ENCODE measurements at regions not wholly inside any gene's neighbourhood (a gene's known extent, or its start where the extent isn't known, plus 50 kb on each side); places are given as distances from the start of the nearest gene placed in this dataset.

DNA sequence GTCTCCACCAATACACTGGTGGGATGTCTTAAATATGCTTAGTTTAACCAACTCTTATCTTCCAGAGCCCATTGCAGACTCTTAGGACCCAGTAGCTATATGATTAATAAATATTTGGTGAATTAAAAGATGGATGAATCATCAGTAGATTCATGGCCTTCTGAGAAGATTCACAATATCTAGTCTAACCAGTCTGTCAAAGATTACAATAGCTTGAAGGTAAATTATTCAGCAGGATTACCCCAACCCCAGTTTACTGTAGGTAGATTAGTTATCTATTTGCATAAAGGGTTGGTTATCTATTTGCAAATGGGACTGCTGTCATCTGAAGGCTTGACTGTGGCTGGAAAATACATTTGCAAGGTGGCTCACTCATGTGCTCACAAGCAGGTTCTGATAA, 239.4 kb upstream of the THRB start:
- TF ChIP-seq POLR2A (IDR thresholded peaks at IDR 0.05; ENCODE audit: low read depth, low read length) = no peak
- TF ChIP-seq CTCF (IDR thresholded peaks at IDR 0.05; ENCODE audit: extremely low read depth in 1 of 2, insufficient read depth in 1 of 2, low read depth in 1 of 2, low read length in 2 of 2) = no peak
- TF ChIP-seq MAX (IDR thresholded peaks at IDR 0.05; ENCODE audit: insufficient read depth, insufficient read length) = no peak
- TF ChIP-seq JUN (IDR thresholded peaks at IDR 0.05; ENCODE audit: borderline replicate concordance, insufficient read depth, insufficient read length, low read depth) = no peak
- no peak for TF ChIP-seq EZH2 (IDR thresholded peaks at IDR 0.05; ENCODE audit: borderline replicate concordance, low read depth, low read length, severe bottlenecking)
- no peak for TF ChIP-seq POLR2AphosphoS5 (IDR thresholded peaks at IDR 0.05; ENCODE audit: insufficient read depth, low read depth, low read length)
- TF ChIP-seq MYC (IDR thresholded peaks at IDR 0.05; ENCODE audit: low read depth, low read length) = no peak
- TF ChIP-seq GATA2 (IDR thresholded peaks at IDR 0.05; ENCODE audit: insufficient read depth, insufficient read length, low read depth, low read length) = no peak
- TF ChIP-seq FOS (IDR thresholded peaks at IDR 0.05; ENCODE audit: borderline replicate concordance, insufficient read depth, low read length) = no peak

Measured in endothelial cell of umbilical vein (primary cell).